GM19467 (cell line): ENCODE measurements at regions not wholly inside any gene's neighbourhood (a gene's known extent, or its start where the extent isn't known, plus 50 kb on each side); places are given as distances from the start of the nearest gene placed in this dataset.

ENCODE experiments used
- ATAC-seq: cut with Tn5 transposase; IDR thresholded peaks from one replicate; pipeline ENCODE4 v1.9.1; 2021; ENCODE audit warnings: mild to moderate bottlenecking, moderate library complexity; ENCODE audit not compliant: unreplicated experiment

DNA sequence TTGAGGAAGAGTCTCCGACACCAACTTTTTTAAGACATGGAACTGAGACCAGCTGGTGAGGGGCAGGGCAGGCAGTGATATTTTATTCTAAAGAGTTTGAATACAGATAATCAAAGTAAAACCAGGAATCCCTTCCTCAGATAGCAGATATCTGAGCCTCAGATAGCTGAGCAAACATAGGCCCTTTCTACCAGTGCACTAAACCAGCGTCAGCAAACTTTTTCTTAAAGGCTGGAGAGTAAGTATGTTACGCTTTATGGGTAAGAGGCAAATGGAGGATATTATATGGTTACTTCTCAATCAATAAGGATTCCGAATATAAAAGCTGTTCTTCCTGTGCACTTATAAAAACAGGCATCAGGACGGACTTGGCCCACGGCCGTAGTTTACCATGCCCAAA, 73.9 kb downstream of the WNT5A start:
- no peak for ATAC-seq

DNA sequence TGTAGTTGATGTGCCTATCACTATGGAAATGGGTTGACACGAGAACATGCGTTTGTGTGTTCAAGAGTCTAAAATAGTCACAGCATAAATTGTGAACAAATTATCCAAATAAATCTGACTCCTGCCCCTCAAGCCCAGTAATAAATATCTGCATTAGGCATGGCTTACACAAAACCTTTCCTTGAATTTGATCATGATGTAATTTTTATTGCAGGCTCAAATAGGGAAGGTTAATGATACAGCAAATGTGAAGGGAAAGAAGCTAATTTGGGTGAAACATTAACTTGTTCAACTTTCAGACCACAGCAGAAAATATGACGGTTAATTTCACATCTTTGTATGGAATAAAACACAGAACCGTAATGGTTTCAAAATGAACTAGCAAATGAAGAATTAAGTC, 74.6 kb downstream of the WNT5A start:
- no peak for ATAC-seq

DNA sequence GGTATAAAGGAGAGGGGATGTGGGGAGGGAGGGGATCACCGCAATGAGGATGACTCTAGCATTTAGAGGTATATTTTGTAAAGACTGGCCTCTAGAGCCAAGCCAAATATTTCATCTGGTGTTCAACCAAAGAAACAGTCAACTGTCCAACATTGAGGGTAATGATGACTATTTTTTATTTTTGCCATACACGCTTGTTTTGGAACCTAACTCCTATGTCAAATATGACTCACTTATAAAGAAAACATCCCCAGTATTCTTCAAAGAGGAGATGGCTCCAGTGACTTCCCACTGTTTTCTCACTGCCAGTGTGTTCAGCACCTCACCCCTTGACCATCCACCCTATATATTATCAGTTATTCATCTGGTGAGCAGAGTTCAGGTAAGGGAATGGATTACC, 77.3 kb downstream of the WNT5A start:
- no peak for ATAC-seq

DNA sequence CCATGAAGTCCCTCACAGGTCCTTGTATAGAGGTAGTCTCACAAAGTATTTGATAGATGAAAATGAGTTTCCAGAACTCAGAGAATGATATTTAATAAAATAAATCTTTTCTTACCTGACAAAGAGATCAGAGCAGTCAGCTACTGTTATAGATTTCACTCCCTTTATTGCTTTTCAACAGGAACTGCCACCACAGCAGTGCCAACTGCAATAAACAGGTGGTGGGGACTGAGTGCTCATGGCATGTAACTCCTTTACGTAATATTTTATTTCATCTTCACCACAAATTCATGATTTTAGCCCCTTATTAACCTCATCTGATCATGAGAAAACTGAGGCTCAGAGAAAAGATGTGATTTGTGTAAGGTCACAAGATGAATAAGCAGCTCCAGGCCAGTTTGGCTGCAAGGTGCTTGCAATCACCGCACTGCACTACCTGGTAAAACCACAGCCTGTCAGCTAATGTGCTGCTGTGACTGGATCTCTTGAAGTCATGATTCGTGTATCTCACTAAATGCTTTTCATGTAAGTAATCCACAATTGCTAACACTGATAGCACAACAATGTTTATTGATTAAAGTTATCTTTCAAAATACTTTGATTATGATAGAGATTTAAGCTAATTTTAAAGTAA, 78.8 kb downstream of the WNT5A start:
- ATAC-seq, result no peak

DNA sequence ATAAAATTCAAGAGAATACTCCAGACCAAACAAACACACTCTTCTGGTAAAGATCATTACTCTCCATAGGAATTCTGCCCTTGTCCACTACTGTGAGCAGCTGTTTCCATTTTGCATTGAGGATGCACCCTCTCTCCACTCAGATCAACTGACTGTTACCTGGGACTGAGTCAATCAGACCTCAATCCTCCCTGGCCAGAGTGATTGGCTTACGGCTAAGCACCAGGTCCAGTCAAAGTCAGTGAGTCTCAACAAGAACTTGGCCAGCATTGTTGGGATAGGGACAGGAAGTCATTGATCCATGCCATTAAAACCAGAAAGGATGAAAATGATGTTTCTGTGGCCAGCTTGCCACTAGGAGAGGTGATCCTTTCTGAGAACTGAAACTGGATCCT, 79.7 kb downstream of the WNT5A start:
- ATAC-seq, result no peak

DNA sequence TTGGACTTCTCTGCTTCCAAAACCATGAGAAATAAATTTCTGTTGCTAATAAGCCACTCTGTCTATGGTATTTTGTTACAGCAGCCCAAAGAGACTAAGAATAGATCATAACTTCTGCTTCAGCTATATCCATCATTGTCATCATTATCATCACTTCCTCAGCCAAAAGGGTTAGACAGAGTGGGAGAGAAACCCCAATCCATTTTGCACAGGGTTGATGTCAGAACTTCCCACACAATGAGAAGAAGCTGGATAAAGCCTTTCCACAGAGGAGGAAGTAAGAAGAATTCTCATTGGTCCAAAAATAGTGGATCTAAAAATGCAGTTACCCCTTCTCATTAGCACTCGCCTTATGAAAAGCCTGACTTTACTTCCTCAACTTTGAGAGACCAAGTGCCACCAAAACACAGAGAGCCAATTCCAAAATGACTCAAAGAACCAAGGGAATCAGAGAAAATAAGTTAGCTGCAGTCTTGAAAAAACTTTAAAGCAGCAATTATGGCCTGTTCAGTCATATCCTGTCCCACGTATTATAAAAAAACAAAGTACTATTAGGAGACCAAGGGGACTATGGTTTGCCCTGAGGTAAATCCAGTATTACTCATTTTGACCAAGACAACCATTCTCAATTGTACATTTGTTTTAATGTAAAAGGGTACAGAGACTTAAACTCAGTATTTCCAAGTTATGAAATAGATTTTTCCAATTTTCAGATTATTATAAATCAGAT, 80.2 kb downstream of the WNT5A start:
- ATAC-seq, result no peak

DNA sequence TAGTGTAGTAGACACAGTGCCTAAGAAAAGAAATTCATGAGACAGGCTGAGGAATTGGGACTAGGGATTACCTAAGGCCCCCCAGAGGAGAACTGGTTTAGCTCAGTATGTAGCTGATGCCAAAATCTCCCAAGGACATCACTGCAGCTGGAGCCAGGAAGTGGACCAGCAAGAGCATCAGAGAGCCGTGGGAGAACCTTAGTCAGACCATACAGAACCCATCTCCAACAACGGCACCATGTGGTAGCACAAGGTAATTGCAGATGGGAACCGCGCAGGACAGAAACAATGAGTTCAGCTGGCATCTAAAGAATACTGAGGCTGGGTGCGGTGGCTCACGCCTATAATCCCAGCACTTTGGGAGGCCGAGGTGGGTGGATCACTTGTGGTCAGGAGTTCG, 81.7 kb downstream of the WNT5A start:
- no peak for ATAC-seq

DNA sequence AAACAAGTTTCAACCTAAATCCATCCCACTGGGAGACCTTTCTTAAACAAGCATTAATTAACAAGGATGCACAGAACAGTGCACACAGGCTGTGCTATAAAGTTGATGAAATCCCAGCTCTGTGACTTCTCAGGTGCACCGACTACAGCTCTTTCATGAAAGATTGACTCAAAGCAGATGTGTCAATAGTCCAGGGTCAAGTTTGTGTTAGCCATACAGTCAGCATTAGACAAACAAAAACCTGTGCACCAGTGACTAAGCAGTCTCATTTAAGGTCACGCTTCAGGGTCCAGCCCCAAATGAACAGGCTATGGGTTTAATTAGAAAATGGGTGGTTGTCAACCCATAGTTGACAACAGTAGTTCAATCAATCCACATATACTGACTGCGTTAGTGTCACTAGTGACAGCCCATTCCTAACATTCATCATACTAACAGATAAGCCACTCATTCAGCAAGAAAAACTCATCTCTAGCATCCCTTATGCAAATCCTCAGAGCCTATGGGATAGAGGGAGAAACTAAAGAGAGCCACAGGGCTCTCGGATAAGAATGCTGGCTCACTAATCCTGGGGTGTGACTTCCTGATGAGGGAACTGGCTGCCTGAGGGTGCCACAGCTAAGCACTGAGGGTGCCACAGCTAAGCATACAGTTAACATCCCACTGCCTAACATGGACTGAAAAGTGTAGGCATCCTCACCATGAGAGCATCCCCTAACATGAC, 84.1 kb downstream of the WNT5A start:
- no peak for ATAC-seq

DNA sequence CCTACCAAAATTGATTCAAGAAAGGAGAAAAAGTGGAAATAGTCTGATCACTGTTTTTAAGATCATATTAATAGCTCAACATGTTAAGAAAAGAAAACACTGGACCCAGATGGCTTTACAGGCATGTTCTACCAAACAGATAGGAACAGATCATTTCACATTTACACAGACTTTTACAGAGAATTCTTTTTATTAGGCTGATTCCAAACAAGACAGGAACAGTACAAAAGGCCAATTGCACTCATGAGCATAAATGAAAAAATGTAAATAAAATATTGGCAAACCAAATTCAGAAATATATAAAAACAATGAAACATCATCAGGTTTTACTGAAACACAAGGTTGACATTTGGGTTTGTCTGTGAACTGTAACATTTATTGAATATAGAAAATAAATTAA, 106.5 kb downstream of the WNT5A start:
- ATAC-seq, result no peak

DNA sequence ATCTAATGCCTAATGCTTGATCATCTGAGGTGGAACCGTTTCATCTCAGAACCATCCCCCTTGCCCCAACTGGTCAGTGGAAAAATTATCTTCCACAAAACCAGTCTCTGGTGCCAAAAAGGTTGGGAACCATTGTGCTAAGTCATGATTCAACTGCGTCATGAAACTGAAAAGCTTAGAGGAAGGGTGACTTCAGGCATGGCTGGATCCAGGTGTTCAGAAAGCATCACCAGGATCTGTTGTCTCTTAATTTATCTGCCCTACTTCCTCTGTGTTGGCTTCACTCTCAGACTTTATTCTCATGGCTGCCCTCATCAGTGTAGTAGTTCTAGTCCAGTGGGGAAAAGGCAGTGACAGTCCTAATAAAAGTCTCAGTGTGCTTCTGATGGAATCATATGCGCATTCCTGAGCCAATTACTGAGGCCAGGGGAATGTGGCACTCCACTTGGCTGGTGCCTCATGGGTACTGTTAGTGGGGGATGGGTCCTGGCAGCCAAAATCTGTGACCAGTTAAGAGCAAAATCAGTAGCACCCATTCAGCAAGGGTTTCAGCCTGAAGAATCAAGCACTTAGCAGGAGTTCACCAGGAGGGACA, 110.3 kb downstream of the WNT5A start:
- ATAC-seq, result no peak

DNA sequence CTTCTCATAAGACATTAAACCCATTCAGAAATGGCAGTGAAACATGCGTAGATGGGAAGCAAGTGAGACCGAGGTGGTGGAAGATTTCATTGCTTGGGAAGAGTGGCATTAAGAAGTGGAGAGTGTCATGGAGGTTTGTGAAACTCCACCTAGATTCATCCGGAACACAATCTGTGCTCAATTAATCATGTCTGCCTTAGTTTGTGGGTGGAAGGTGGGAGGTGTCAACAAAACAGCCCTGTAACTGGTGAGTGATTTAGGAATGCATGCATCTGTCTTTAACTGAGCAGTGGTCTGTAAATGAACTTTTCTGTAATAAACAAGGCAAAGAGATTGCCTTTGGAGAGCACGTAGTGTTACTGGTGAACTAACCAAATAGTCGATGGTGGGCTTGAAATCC, 113.7 kb downstream of the WNT5A start:
- no peak for ATAC-seq

DNA sequence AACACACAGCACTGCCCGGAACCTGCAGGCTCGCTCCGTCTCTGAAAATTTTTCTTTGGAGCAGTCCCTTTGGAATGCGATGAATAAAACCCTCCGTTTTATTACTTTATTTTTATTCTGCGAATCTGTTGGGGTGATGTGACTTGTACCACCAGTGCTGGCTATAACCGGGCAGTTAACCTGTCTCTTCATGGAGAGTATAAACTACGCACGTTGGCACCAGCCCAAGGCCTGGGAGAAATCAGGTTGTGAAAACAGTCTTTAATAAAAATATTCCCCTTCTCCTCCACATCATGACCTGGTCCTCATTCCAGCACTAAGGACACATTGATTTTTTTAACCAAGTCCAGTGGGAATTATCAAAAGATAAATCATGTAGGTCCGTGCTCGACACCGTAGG, 116.8 kb downstream of the WNT5A start:
- ATAC-seq, result no peak

DNA sequence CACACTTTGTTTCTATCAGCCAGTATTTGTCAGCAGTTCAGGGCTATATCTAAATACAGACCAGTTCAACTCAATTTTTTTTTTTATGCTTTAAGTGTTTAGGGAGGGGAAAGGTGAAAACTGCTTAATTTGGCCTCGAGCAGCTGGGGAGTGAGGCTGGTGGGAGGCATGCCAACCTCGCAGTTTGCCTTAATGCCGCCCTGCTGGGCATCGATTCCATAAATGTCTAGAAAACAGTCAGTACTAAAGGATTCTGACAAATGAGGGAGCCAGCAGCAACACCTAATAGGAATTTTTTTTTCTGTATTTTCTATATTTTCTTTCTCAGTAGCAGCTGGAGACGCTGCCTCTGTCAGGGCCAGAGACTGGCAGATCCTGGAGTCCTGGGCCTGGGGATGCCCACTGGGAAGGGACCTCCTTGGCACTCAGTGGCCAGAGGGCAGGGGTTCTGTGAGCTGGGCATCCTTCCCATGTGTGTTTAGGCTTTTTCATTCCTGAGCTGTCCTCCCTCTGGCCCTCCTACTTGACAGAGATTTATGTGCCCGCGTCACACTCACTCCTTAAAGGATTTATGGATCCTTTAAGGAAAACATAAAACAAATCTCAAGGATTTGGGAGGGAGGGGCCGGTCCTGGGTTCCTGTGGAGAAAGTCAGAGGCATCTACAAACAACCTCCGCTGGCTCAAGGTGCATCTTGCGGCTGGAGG, 117.8 kb downstream of the WNT5A start:
- no peak for ATAC-seq

DNA sequence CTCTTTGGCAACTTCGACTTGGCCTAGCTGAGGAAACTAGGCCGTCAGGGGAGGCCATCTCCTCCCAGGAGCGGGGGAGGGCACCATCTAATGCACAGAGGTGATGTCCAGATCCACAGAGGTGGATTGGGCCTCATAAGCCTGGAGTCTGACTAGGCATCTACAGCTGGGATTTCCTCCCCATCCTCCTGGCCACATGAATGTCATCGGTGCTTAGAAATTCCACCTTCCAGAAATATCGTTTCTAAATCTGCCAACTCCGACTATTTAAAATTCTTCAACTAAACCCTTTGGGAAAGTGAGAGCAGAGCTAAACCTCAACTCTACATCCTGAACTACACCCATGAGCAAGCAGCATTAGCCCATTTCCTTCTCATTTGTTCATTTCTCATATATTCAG, 118.7 kb downstream of the WNT5A start:
- no peak for ATAC-seq

DNA sequence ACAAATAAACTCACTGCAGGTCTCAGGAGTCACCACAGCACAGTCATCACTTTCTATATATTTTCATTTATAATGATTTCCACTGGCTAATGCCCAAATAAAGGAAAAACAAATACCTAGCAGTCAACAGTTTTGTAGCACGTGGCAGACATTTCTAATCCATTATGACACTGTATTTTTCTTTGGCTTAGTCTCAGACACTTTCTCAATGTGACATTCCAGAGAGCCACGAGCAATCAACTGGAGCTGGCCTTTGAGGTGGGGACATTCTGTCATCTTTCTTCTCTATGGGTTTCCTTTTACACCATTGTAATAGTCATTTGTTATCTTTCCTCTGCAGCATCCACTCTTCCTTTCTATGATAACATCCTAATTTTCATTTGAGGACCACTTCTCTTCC, 119.7 kb downstream of the WNT5A start:
- no peak for ATAC-seq

DNA sequence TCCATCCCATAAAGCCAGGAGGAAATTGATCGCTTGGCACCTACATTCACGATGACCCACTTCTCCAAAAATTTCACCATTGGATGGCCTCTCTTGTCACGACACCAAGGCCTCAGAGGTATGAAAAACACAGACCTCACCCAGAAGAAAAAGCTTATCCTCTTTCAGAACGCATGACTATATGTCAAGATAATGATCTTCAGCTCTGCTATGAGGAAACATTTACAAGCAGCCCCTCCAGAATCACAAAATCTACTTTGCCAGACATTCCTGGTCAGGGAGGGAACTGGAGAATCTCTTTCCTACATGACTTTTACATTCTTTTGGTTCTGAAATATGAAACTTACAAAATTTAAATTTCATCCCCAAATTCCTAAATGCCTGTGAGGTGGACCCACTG, 122.7 kb downstream of the WNT5A start:
- ATAC-seq, result no peak

DNA sequence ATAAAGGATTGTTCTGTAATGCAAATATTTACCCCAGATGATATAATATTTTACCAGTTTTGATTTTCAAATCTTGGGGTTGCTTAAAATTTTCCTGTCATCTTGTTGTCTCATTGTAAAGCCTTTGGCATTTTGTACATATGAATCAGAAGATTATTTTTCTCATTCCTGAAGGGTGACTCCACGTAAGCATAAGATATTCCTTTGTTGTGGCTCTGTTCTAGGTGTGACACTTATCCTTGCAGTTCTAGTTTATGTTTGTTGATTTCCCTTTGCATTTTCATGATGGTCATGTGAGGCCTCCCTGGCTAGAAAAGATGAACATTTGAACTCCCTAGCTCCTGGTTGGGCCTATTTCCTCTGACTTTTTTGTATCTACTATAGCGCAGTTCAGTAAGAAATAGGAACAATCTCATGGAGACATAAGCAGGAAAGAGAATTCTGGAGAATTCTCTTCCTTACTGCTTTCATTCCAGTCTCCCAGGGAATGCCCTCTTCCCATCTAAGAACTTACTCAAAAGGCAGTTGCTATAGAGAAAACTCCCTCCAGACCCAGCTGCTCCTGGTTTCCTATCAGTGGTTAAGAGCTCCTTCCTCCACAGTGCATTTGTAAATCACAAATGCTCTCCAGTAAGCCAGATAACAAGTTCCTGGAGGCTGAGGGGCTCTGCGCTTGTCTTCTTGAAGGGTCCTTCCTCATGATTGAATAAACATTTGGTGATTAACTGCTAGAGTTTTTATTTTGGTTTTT, 124.7 kb downstream of the WNT5A start:
- no peak for ATAC-seq

DNA sequence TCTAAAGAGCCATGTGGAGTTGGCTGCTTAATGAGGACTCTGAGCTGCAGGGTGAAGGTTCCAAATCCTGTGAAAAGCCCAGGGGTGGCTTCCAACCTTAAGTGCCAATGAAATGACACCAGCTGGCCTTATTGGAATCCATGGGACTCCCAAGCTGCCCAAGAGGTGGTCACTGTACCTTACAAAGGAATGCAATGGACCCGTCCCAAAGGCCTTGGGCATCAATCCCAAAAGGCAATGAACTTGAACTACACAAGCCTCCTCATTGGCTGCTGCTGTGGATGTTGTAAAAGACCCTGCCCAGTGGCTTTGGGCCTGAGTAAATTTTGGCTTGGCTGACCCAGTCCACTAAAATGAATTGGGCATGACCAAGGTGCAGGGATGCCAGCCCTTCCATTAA, 129.3 kb downstream of the WNT5A start:
- no peak for ATAC-seq

DNA sequence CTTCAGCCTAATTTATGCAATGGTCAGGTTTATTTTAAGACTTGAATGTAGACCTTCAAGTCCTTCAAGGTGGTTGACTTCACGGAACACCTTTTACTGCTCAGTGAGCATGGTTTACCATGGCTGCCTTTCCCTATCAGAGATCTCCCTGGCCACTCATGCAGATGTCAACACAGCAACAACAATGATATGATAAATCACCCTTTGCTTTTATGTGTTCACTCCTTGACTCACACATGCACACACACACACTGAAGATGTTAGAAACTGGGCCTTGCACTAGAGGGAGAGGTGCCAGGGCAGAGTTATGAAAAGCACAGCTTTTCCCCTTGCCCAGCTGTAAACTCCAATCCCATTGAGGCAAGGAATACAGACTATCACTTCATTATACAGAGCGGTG, 134.4 kb downstream of the WNT5A start:
- no peak for ATAC-seq

DNA sequence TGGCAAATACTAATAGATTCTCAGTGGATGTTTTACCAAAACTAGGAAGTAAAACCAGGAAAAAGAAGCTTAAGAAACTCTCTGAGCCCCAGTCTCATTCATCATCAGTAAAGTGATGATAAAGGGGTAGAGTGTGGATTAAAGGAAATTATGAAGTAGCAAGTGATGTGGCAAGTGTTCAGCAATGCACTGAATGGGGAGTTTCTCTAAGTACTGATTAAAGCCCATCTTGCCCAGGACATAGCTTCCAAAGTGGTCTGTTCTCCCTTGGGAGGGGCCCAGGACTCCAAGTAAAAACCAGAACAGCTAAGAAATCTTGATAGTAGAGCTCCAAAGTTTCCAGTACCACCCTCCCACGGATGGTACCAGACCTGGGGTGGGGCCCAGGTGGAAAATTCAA, 137.3 kb downstream of the WNT5A start:
- no peak for ATAC-seq
